ENCODE measurements at regions not wholly inside any gene's neighbourhood (a gene's known extent, or its start where the extent isn't known, plus 50 kb on each side); places are given as distances from the start of the nearest gene placed in this dataset.

- TF ChIP-seq, protein P1, sequence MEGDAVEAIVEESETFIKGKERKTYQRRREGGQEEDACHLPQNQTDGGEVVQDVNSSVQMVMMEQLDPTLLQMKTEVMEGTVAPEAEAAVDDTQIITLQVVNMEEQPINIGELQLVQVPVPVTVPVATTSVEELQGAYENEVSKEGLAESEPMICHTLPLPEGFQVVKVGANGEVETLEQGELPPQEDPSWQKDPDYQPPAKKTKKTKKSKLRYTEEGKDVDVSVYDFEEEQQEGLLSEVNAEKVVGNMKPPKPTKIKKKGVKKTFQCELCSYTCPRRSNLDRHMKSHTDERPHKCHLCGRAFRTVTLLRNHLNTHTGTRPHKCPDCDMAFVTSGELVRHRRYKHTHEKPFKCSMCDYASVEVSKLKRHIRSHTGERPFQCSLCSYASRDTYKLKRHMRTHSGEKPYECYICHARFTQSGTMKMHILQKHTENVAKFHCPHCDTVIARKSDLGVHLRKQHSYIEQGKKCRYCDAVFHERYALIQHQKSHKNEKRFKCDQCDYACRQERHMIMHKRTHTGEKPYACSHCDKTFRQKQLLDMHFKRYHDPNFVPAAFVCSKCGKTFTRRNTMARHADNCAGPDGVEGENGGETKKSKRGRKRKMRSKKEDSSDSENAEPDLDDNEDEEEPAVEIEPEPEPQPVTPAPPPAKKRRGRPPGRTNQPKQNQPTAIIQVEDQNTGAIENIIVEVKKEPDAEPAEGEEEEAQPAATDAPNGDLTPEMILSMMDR (IDR thresholded peaks at IDR 0.05): no peak
- no peak for TF ChIP-seq EP300 (IDR thresholded peaks at IDR 0.05; ENCODE audit: low read depth)
- TF ChIP-seq POLR2A (IDR thresholded peaks at IDR 0.05): no peak
Measured at GRCh38 chr15:67002368-67002767, 63.0 kb upstream of the SMAD3 start.

Measured in transverse colon (tissue), 3 donors.